Esophagus muscularis mucosa (tissue), 4 donors: ENCODE measurements at regions not wholly inside any gene's neighbourhood (a gene's known extent, or its start where the extent isn't known, plus 50 kb on each side); places are given as distances from the start of the nearest gene placed in this dataset.

ENCODE experiments used
- DNase-seq: peaks from one replicate; pipeline ENCODE4 v3.0.0-alpha.2; 2017; ENCODE audit errors: extremely low spot score
- H3K27ac ChIP-seq, 4 donors: fragments of 200-600 bp; sonication (generic); replicated peaks in 1 of 4; 1 replicate in 3 of 4; 2 replicates in 1 of 4; pipeline ENCODE4 v1.5.1; 2016 to 2019; ENCODE audit warnings: mild to moderate bottlenecking in 1 of 4
- H3K27me3 ChIP-seq, 4 donors: fragments of 200-600 bp; sonication (generic); one replicate each; pipeline versions ENCODE4 v1.5.1 to v1.6.0; 2016 to 2019
- H3K36me3 ChIP-seq, 4 donors: fragments of 200-600 bp; sonication (generic); one replicate each; pipeline ENCODE4 v1.5.1; 2016 to 2019
- H3K4me1 ChIP-seq, 4 donors: fragments of 200-600 bp; sonication (generic); one replicate each; pipeline ENCODE4 v1.5.1; 2016 to 2019
- H3K4me3 ChIP-seq, 4 donors: fragments of 200-600 bp; sonication (generic); 1 replicate in 2 of 4; 2 replicates in 2 of 4; pipeline ENCODE4 v1.5.1; 2016 to 2019; ENCODE audit warnings: mild to moderate bottlenecking in 4 of 4, moderate library complexity in 1 of 4
- H3K9me3 ChIP-seq, 4 donors: fragments of 200-600 bp; sonication (generic); 1 replicate in 3 of 4; 2 replicates in 1 of 4; pipeline ENCODE4 v1.5.1; 2016 to 2019
- CTCF ChIP-seq, 3 experiments: fragments of 200-600 bp in 2 of 3; fragments of 450-650 bp in 1 of 3; sonication (generic) in 2 of 3; IDR thresholded peaks; one replicate each; pipeline ENCODE4 v1.5.1; 2017 to 2019; ENCODE audit warnings: antibody characterized with exemption in 3 of 3, mild to moderate bottlenecking in 2 of 3, moderate library complexity in 1 of 3
- EP300 ChIP-seq: sonication (generic); formaldehyde crosslinking; IDR thresholded peaks from one replicate; pipeline ENCODE4 v1.6.1; 2017; ENCODE audit warnings: antibody characterized with exemption
- POLR2A ChIP-seq: fragments of 450-650 bp; IDR thresholded peaks from one replicate; pipeline ENCODE4 v1.6.1; 2017; ENCODE audit warnings: antibody characterized with exemption, moderate library complexity, mild to moderate bottlenecking, low read depth
- POLR2AphosphoS5 ChIP-seq, 2 donors: sonication (generic); formaldehyde crosslinking; IDR thresholded peaks; one replicate each; pipeline ENCODE4 v1.6.1; 2017; ENCODE audit warnings: antibody characterized with exemption in 2 of 2
- WGBS: methylation state at CpG from one replicate; pipeline ENCODE4 v1.1.5; 2018; 5-methylcytosine and 5-hydroxymethylcytosine counted together
- intact Hi-C: fragments of 100-400 bp; cut with DNase I; formaldehyde crosslinking; loops from one replicate; pipeline ENCODE4 v1.15.1; 2023

GRCh38 chr11:31877083-31877482, 66.0 kb upstream of the PAX6 start:
- Histone ChIP-seq H3K27me3 (peaks cover 0 to 31% (median 0%) of the 10 kb centered on the region in 4 donors), H3K27ac (no peak overlapping the region), H3K9me3 (no peaks in the 10 kb centered on the region), H3K4me1 (peaks cover 0 to 3% (median 1%) of the 10 kb centered on the region in 4 donors), H3K4me3 (no peak overlapping the region), H3K36me3 (no peaks in the 10 kb centered on the region)
- no peak for DNase-seq
- TF ChIP-seq EP300 (no peak), CTCF (IDR thresholded peaks at IDR 0.05) (no peak), POLR2A (no peak), POLR2AphosphoS5 (IDR thresholded peaks at IDR 0.05) (no peak)
- intact Hi-C loops = no loop called here
- 48% methylated on average over 4 of the region's 4 CpGs for WGBS

GRCh38 chr11:31875866-31876560, 64.9 kb upstream of the PAX6 start:
- Histone ChIP-seq H3K4me3 (no peak overlapping the region), H3K27ac (no peak overlapping the region), H3K9me3 (no peaks in the 10 kb centered on the region), H3K4me1 (peaks cover 0 to 12% (median 12%) of the 10 kb centered on the region in 4 donors), H3K36me3 (no peaks in the 10 kb centered on the region), H3K27me3 (peaks cover 0 to 31% (median 0%) of the 10 kb centered on the region in 4 donors)
- no peak for TF ChIP-seq POLR2A
- no peak for TF ChIP-seq POLR2AphosphoS5 (IDR thresholded peaks at IDR 0.05)
- no peak for TF ChIP-seq CTCF (IDR thresholded peaks at IDR 0.05)
- 79% methylated on average over 13 of the region's 13 CpGs for WGBS
- intact Hi-C loops = no loop called here
- DNase-seq = no peak

GRCh38 chr11:31874631-31875191, 63.6 kb upstream of the PAX6 start:
- peaks cover 0 to 44% (median 0%) of the 10 kb centered on the region in 4 donors for H3K27me3 ChIP-seq
- intact Hi-C loops = no loop called here

GRCh38 chr11:31873124-31873523, 62.0 kb upstream of the PAX6 start:
- peaks cover 0 to 48% (median 0%) of the 10 kb centered on the region in 4 donors for H3K27me3 ChIP-seq
- no peak overlapping the region for H3K27ac ChIP-seq
- no peak overlapping the region for H3K4me3 ChIP-seq
- H3K4me1 ChIP-seq = peaks cover 0 to 14% (median 13%) of the 10 kb centered on the region in 4 donors
- DNase-seq = no peak
- intact Hi-C loops = no loop called here
- no peak for TF ChIP-seq POLR2A
- no peak for TF ChIP-seq EP300
- no peak for TF ChIP-seq POLR2AphosphoS5 (IDR thresholded peaks at IDR 0.05)
- no peak for TF ChIP-seq CTCF (IDR thresholded peaks at IDR 0.05)
- 83% methylated on average over 2 of the region's 2 CpGs for WGBS
- H3K9me3 ChIP-seq = no peaks in the 10 kb centered on the region
- H3K36me3 ChIP-seq = no peaks in the 10 kb centered on the region

More at GRCh38 chr11:31874631-31875191, 63.6 kb upstream of the PAX6 start:
- Histone ChIP-seq H3K27ac (no peak overlapping the region), H3K9me3 (no peaks in the 10 kb centered on the region), H3K36me3 (no peaks in the 10 kb centered on the region), H3K4me1 (peaks cover 0 to 14% (median 13%) of the 10 kb centered on the region in 4 donors), H3K4me3 (no peak overlapping the region)
- TF ChIP-seq EP300 = no peak
- no peak for TF ChIP-seq POLR2A
- no peak for TF ChIP-seq CTCF (IDR thresholded peaks at IDR 0.05)
- TF ChIP-seq POLR2AphosphoS5 (IDR thresholded peaks at IDR 0.05) = no peak
- DNase-seq = no peak
- 85% methylated on average over 5 of the region's 6 CpGs for WGBS
